ENCODE measurements at regions not wholly inside any gene's neighbourhood (a gene's known extent, or its start where the extent isn't known, plus 50 kb on each side); places are given as distances from the start of the nearest gene placed in this dataset.

DNA sequence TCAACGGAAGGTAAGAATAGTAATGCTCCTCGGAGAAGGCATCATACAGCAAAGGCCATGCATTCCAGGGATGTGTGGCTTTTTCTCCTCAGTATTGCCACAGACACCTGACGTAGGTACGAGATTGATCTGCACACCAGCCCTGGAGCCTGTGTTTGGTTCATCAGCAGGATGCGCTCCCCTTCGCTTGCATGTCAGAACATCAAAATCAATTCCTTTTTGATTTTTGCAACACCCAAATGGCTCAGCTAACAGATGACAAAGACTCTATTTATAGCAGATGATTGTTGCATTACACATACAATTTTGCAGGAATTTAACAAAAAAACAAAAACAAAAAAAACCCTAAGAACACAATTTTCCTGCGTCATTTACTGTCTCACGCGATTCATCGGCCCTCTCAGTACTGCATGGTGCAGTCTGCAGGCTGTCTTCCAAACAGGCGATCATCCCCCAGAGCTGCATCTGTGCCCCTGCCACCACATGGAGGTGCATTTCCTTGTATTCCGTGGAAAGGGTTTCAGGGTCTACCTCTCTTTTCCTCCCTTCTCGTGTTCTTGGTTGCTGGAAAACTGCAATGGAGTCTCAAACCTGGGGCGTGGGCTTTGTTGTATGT, 207.3 kb downstream of the TEX29 start:
- H3K9me3 ChIP-seq (ENCODE audit: control insufficient read depth, insufficient read depth, low read depth, low read length), result no peaks in the 10 kb centered on the region
- H3K9ac ChIP-seq (ENCODE audit: insufficient read depth, low read length), result no peak overlapping the region
- no peaks in the 10 kb centered on the region for H4K20me1 ChIP-seq (ENCODE audit: control insufficient read depth, extremely low read depth, insufficient read depth, low read length)
- no peak overlapping the region for H3K27ac ChIP-seq (ENCODE audit: insufficient read depth, low read length)
- H3K79me2 ChIP-seq (ENCODE audit: control insufficient read depth, insufficient read depth, low read length), result no peaks in the 10 kb centered on the region
- no peaks in the 10 kb centered on the region for H3K36me3 ChIP-seq (ENCODE audit: control insufficient read depth, insufficient read depth, low read length)
- TF ChIP-seq, protein P1, sequence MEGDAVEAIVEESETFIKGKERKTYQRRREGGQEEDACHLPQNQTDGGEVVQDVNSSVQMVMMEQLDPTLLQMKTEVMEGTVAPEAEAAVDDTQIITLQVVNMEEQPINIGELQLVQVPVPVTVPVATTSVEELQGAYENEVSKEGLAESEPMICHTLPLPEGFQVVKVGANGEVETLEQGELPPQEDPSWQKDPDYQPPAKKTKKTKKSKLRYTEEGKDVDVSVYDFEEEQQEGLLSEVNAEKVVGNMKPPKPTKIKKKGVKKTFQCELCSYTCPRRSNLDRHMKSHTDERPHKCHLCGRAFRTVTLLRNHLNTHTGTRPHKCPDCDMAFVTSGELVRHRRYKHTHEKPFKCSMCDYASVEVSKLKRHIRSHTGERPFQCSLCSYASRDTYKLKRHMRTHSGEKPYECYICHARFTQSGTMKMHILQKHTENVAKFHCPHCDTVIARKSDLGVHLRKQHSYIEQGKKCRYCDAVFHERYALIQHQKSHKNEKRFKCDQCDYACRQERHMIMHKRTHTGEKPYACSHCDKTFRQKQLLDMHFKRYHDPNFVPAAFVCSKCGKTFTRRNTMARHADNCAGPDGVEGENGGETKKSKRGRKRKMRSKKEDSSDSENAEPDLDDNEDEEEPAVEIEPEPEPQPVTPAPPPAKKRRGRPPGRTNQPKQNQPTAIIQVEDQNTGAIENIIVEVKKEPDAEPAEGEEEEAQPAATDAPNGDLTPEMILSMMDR (conservative IDR thresholded peaks at IDR 0.05 in 1 of 2, IDR thresholded peaks at IDR 0.05 in 1 of 2; ENCODE audit: low read depth in 1 of 2, low read length in 2 of 2), result no peak
- TF ChIP-seq EZH2 (IDR thresholded peaks at IDR 0.05; ENCODE audit: low read length, missing control alignments), result no peak
- H3K4me1 ChIP-seq (ENCODE audit: control insufficient read depth, extremely low read depth, insufficient read depth, low read length), result no peaks in the 10 kb centered on the region
- DNase-seq (ENCODE audit: low read depth in 2 of 2), result no peak
- H2AFZ ChIP-seq (ENCODE audit: low read length), result no peak overlapping the region
- H3K4me2 ChIP-seq (ENCODE audit: extremely low read depth, insufficient read depth, low read length), result no peak overlapping the region
- H3K27me3 ChIP-seq (ENCODE audit: control insufficient read depth, insufficient read depth, low read length), result no peaks in the 10 kb centered on the region
- no peak overlapping the region for H3K4me3 ChIP-seq (replicated peaks in 1 of 4; ENCODE audit: control extremely low read depth in 1 of 4, insufficient read depth in 1 of 4, low read depth in 3 of 4, low read length in 4 of 4)

DNA sequence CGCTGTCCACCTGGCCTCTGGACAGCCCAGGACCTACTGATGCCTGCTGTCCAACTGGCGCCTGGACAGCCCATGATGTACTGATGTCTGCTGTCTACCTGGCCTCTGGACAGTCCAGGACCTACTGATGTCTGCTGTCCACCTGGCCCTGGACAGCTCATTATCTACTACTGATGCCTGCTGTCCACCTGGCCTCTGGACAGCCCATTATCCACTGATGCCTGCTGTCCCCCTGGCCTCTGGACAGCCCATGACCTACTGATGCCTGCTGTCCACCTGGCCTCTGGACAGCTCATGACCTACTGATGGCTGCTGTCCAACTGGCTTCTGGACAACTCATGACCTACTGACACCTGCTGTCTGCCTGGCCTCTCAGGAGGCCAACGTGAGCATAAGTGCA, 208.1 kb downstream of the TEX29 start:
- Histone ChIP-seq H3K27ac (ENCODE audit: insufficient read depth, low read length) (no peak overlapping the region), H3K9ac (ENCODE audit: insufficient read depth, low read length) (no peak overlapping the region), H3K9me3 (ENCODE audit: control insufficient read depth, insufficient read depth, low read depth, low read length) (no peaks in the 10 kb centered on the region), H2AFZ (ENCODE audit: low read length) (no peak overlapping the region), H3K4me2 (ENCODE audit: extremely low read depth, insufficient read depth, low read length) (no peak overlapping the region), H3K4me3 (replicated peaks in 1 of 4; ENCODE audit: control extremely low read depth in 1 of 4, insufficient read depth in 1 of 4, low read depth in 3 of 4, low read length in 4 of 4) (no peak overlapping the region), H4K20me1 (ENCODE audit: control insufficient read depth, extremely low read depth, insufficient read depth, low read length) (no peaks in the 10 kb centered on the region), H3K4me1 (ENCODE audit: control insufficient read depth, extremely low read depth, insufficient read depth, low read length) (no peaks in the 10 kb centered on the region), H3K79me2 (ENCODE audit: control insufficient read depth, insufficient read depth, low read length) (no peaks in the 10 kb centered on the region), H3K36me3 (ENCODE audit: control insufficient read depth, insufficient read depth, low read length) (no peaks in the 10 kb centered on the region), H3K27me3 (ENCODE audit: control insufficient read depth, insufficient read depth, low read length) (no peaks in the 10 kb centered on the region)
- no peak for DNase-seq (ENCODE audit: low read depth in 2 of 2)
- TF ChIP-seq, protein P1 (conservative IDR thresholded peaks at IDR 0.05 in 1 of 2, IDR thresholded peaks at IDR 0.05 in 1 of 2; ENCODE audit: low read depth in 1 of 2, low read length in 2 of 2), result no peak
- no peak for TF ChIP-seq EZH2 (IDR thresholded peaks at IDR 0.05; ENCODE audit: low read length, missing control alignments)

DNA sequence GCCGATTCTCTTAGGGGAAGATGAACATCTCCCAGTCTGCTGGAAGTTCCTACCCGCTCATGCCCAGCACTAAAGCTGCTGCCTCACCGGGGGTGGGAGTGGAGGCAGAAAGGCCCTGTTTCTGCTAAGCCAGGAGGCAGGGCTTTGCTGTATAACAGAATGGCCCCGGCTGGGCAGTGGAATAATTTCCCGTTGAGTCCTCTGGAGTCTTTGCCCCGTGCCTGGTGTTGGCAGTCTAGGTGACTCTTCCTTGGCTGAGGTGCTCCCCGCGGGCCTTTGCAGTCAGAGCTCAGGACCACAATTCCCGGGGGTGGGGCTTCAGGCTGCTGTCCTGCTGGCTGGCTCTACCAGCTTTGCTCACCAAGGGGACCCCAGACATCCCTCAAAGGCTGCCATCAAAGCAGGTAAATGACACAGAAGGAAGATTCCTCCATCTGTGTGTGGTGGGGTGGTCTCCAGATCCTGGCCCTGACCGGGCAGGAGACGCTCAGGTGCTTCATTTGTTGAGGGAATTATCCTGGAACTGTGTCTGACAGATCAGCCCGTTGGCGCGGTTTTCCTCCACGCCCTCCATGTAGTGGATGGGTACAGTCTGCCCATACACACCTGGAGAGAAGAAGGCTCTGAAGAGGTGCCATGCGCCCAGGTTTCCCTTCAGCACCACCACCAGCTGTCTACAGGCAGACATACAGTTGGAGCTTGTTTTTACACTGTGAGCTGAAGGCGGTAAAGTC, 209.9 kb downstream of the TEX29 start:
- DNase-seq (ENCODE audit: low read depth in 2 of 2), result no peak
- no peak overlapping the region for H3K4me2 ChIP-seq (ENCODE audit: extremely low read depth, insufficient read depth, low read length)
- no peaks in the 10 kb centered on the region for H3K9me3 ChIP-seq (ENCODE audit: control insufficient read depth, insufficient read depth, low read depth, low read length)
- TF ChIP-seq EZH2 (IDR thresholded peaks at IDR 0.05; ENCODE audit: low read length, missing control alignments), result no peak
- TF ChIP-seq, protein P1 (conservative IDR thresholded peaks at IDR 0.05 in 1 of 2, IDR thresholded peaks at IDR 0.05 in 1 of 2; ENCODE audit: low read depth in 1 of 2, low read length in 2 of 2), result no peak
- no peak overlapping the region for H3K4me3 ChIP-seq (replicated peaks in 1 of 4; ENCODE audit: control extremely low read depth in 1 of 4, insufficient read depth in 1 of 4, low read depth in 3 of 4, low read length in 4 of 4)
- H3K4me1 ChIP-seq (ENCODE audit: control insufficient read depth, extremely low read depth, insufficient read depth, low read length), result no peaks in the 10 kb centered on the region
- no peaks in the 10 kb centered on the region for H3K36me3 ChIP-seq (ENCODE audit: control insufficient read depth, insufficient read depth, low read length)
- H4K20me1 ChIP-seq (ENCODE audit: control insufficient read depth, extremely low read depth, insufficient read depth, low read length), result no peaks in the 10 kb centered on the region
- no peak overlapping the region for H2AFZ ChIP-seq (ENCODE audit: low read length)
- H3K79me2 ChIP-seq (ENCODE audit: control insufficient read depth, insufficient read depth, low read length), result no peaks in the 10 kb centered on the region
- no peak overlapping the region for H3K9ac ChIP-seq (ENCODE audit: insufficient read depth, low read length)
- no peak overlapping the region for H3K27ac ChIP-seq (ENCODE audit: insufficient read depth, low read length)
- no peaks in the 10 kb centered on the region for H3K27me3 ChIP-seq (ENCODE audit: control insufficient read depth, insufficient read depth, low read length)
